ENCODE measurements at regions not wholly inside any gene's neighbourhood (a gene's known extent, or its start where the extent isn't known, plus 50 kb on each side); places are given as distances from the start of the nearest gene placed in this dataset.

- Histone ChIP-seq H4K20me1 (replicated peaks in 1 of 2; ENCODE audit: control insufficient read depth in 1 of 2, insufficient read depth in 2 of 2, low read length in 2 of 2) (no peaks in the 10 kb centered on the region), H3K4me1 (replicated peaks in 1 of 4; ENCODE audit: control insufficient read depth in 3 of 4, insufficient read depth in 4 of 4, low read length in 3 of 4) (no peaks in the 10 kb centered on the region), H2BK20ac (ENCODE audit: low read length) (no peak overlapping the region), H3K9ac (replicated peaks in 1 of 4; ENCODE audit: extremely low read depth in 1 of 4, low read depth in 3 of 4, low read length in 3 of 4) (no peak overlapping the region), H3K18ac (ENCODE audit: extremely low read depth, low read length) (no peak overlapping the region), H4K5ac (ENCODE audit: insufficient read length, low read depth, low read length) (no peak overlapping the region), H2AK5ac (ENCODE audit: low read depth, low read length) (no peak overlapping the region), H3K4ac (replicated peaks; ENCODE audit: insufficient read length, low read depth, low read length) (no peak overlapping the region), H3K23ac (ENCODE audit: insufficient read length) (no peak overlapping the region), H3K79me1 (ENCODE audit: low read depth, low read length) (no peaks in the 10 kb centered on the region), H3K4me2 (ENCODE audit: insufficient read depth in 1 of 2, low read depth in 2 of 2, low read length in 2 of 2) (no peak overlapping the region), H4K8ac (ENCODE audit: extremely low read depth, insufficient read depth, low read length) (no peak overlapping the region), H3K56ac (replicated peaks; ENCODE audit: insufficient read length, low read depth, low read length) (no peak overlapping the region), H2BK120ac (replicated peaks; ENCODE audit: low read depth, low read length) (no peak overlapping the region), H3K27ac (ENCODE audit: low read depth, low read length) (no peak overlapping the region), H4K91ac (replicated peaks; ENCODE audit: insufficient read length, low read length) (no peak overlapping the region), H2AFZ (ENCODE audit: low read length) (no peak overlapping the region), H3K14ac (ENCODE audit: insufficient read length) (no peak overlapping the region), H2BK15ac (ENCODE audit: low read length) (no peak overlapping the region), H3K27me3 (replicated peaks in 1 of 4; ENCODE audit: control insufficient read depth in 3 of 4, extremely low read depth in 1 of 4, insufficient read depth in 3 of 4, low read length in 3 of 4) (no peaks in the 10 kb centered on the region), H3K9me3 (ENCODE audit: insufficient read depth in 2 of 2, low read depth in 1 of 2, low read length in 1 of 2) (no peaks in the 10 kb centered on the region), H3K36me3 (ENCODE audit: control insufficient read depth in 2 of 4, insufficient read depth in 4 of 4, low read length in 3 of 4) (no peaks in the 10 kb centered on the region), H3K79me2 (ENCODE audit: control insufficient read depth in 1 of 2, insufficient read depth in 2 of 2, low read length in 2 of 2) (no peaks in the 10 kb centered on the region), H2BK12ac (ENCODE audit: low read depth, low read length) (no peak overlapping the region), H3K4me3 (ENCODE audit: extremely low read depth in 1 of 4, insufficient read depth in 2 of 4, low read depth in 3 of 4, low read length in 4 of 4) (no peak overlapping the region), H2BK5ac (ENCODE audit: low read depth, low read length) (no peak overlapping the region), H3K23me2 (ENCODE audit: low read depth, low read length) (no peaks in the 10 kb centered on the region)
- ChIA-PET POLR2A (ENCODE audit: partially characterized antibody) (no interaction called here), CTCF (ENCODE audit: partially characterized antibody) (interaction anchor here (0.8 to 1.6 kb wide), 5 partner anchors 59 to 214 kb away, joined by 3 to 9 read pairs (median 3); no protein-coding TSS in a partner anchor)
- TF ChIP-seq RXRA (IDR thresholded peaks at IDR 0.05; ENCODE audit: insufficient read depth, low read depth, low read length): no peak
- no peak for TF ChIP-seq EZH2 (IDR thresholded peaks at IDR 0.05; ENCODE audit: low read depth, low read length, severe bottlenecking)
- no peak for TF ChIP-seq CBX8 (IDR thresholded peaks at IDR 0.05; ENCODE audit: borderline replicate concordance, low read depth, low read length)
- no peak for TF ChIP-seq FOSL1 (IDR thresholded peaks at IDR 0.05; ENCODE audit: insufficient read depth, low read depth, low read length)
- no peak for TF ChIP-seq HDAC6 (IDR thresholded peaks at IDR 0.05; ENCODE audit: low read depth, low read length)
- no peak for TF ChIP-seq GABPA (IDR thresholded peaks at IDR 0.05; ENCODE audit: borderline replicate concordance, insufficient read depth, low read length)
- TF ChIP-seq BACH1 (IDR thresholded peaks at IDR 0.05; ENCODE audit: low read length): no peak
- no peak for TF ChIP-seq SIN3A (conservative IDR thresholded peaks at IDR 0.05 in 1 of 2, IDR thresholded peaks at IDR 0.05 in 1 of 2; ENCODE audit: low read depth in 1 of 2, low read length in 2 of 2)
- no peak for TF ChIP-seq TCF12 (IDR thresholded peaks at IDR 0.05; ENCODE audit: low read depth, low read length)
- no peak for TF ChIP-seq SRF (IDR thresholded peaks at IDR 0.05; ENCODE audit: low read depth, low read length)
- TF ChIP-seq SIX5 (IDR thresholded peaks at IDR 0.05; ENCODE audit: low read depth, low read length): no peak
- no peak for TF ChIP-seq BCL11A (IDR thresholded peaks at IDR 0.05; ENCODE audit: low read depth in 2 of 2, low read length in 2 of 2)
- no peak for TF ChIP-seq GTF2F1 (IDR thresholded peaks at IDR 0.05; ENCODE audit: borderline replicate concordance, low read depth, low read length)
- no peak for TF ChIP-seq SP4 (IDR thresholded peaks at IDR 0.05; ENCODE audit: low read length)
- TF ChIP-seq POLR2AphosphoS5 (IDR thresholded peaks at IDR 0.05; ENCODE audit: low read depth, low read length): no peak
- FAIRE-seq (no peak), DNase-seq (ENCODE audit: low read depth in 1 of 2, low spot score in 2 of 2) (no peak)
- 90% methylated on average over 5 of the region's 5 CpGs; no CpG with 5 or more reads in 1 of the 2 experiments for WGBS, 2 experiments (ENCODE audit: extremely low coverage in 1 of 2, insufficient coverage in 1 of 2, insufficient read length in 1 of 2, insufficient replicate concordance in 2 of 2, low coverage in 1 of 2, low lambda C conversion rate in 2 of 2, missing lambda C conversion rate in 1 of 2)
Observed at GRCh38 chr1:47638713-47639112, 200.9 kb downstream of the FOXD2 start.

Data from H1 (cell line).